AG04450 (cell line): ENCODE measurements at regions not wholly inside any gene's neighbourhood (a gene's known extent, or its start where the extent isn't known, plus 50 kb on each side); places are given as distances from the start of the nearest gene placed in this dataset.

Experiments
- CTCF ChIA-PET: fragments of 300-600, 350-600 bp; formaldehyde crosslinking; extraction: SDS; loops from one replicate; lab custom pipeline; 2022; ENCODE audit warnings: antibody characterized with exemption, inconsistent platforms; lab: Charles Lee
- POLR2A ChIA-PET: fragments of 350-600 bp; formaldehyde crosslinking; extraction: SDS; loops from one replicate; lab custom pipeline; 2021; ENCODE audit warnings: antibody characterized with exemption, inconsistent platforms; lab: Yijun Ruan, JAX
- DNase-seq: peaks from one replicate; pipeline ENCODE4 v3.0.0-alpha.2; 2011; ENCODE audit warnings: low read depth, low spot score
- H3K27ac ChIP-seq: one replicate; pipeline ENCODE4 v1.5.1; 2012; ENCODE audit warnings: low read depth, low read length, control low read depth
- H3K27me3 ChIP-seq: one replicate; pipeline ENCODE4 v1.6.0; 2012; ENCODE audit warnings: low read length; ENCODE audit not compliant: control insufficient read depth, insufficient read depth
- H3K4me3 ChIP-seq: 2 replicates; pipeline ENCODE4 v1.5.1; 2011; ENCODE audit warnings: mild to moderate bottlenecking, low read depth, low read length, control low read depth
- H3K9me3 ChIP-seq: 2 replicates; pipeline ENCODE4 v1.5.1; 2012; ENCODE audit warnings: low read length; ENCODE audit not compliant: control insufficient read depth, insufficient read depth
- TF ChIP-seq, protein P1 (sequence below): IDR thresholded peaks from 2 replicates; pipeline ENCODE4 v1.5.1; 2011; ENCODE audit warnings: low read depth, low read length, control low read depth, inconsistent platforms

DNA sequence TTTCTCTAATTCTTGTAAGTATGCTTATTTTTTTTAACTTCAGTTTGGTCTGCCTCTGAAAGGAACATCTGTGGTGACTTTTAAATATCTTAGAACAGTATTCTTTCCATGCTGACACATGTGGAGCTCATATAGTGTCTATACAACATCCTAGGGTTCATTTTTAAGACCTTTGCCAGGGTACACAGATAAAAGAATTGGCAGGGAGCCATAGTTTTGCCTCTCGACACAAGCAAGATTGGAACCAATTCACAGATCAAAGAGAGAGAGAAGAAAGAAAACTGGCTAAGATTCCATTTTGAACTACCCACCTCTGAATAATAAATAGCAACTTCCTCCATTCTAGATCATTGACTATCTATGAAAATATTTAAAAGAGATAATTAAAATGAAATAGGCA, 142.7 kb upstream of the ST6GAL2 start:
- POLR2A ChIA-PET = no interaction called here
- TF ChIP-seq, protein P1, sequence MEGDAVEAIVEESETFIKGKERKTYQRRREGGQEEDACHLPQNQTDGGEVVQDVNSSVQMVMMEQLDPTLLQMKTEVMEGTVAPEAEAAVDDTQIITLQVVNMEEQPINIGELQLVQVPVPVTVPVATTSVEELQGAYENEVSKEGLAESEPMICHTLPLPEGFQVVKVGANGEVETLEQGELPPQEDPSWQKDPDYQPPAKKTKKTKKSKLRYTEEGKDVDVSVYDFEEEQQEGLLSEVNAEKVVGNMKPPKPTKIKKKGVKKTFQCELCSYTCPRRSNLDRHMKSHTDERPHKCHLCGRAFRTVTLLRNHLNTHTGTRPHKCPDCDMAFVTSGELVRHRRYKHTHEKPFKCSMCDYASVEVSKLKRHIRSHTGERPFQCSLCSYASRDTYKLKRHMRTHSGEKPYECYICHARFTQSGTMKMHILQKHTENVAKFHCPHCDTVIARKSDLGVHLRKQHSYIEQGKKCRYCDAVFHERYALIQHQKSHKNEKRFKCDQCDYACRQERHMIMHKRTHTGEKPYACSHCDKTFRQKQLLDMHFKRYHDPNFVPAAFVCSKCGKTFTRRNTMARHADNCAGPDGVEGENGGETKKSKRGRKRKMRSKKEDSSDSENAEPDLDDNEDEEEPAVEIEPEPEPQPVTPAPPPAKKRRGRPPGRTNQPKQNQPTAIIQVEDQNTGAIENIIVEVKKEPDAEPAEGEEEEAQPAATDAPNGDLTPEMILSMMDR = no peak
- CTCF ChIA-PET = no interaction called here
- Histone ChIP-seq H3K9me3 (no peaks in the 10 kb centered on the region), H3K4me3 (no peak overlapping the region), H3K27me3 (no peaks in the 10 kb centered on the region), H3K27ac (no peak overlapping the region)
- DNase-seq = no peak

DNA sequence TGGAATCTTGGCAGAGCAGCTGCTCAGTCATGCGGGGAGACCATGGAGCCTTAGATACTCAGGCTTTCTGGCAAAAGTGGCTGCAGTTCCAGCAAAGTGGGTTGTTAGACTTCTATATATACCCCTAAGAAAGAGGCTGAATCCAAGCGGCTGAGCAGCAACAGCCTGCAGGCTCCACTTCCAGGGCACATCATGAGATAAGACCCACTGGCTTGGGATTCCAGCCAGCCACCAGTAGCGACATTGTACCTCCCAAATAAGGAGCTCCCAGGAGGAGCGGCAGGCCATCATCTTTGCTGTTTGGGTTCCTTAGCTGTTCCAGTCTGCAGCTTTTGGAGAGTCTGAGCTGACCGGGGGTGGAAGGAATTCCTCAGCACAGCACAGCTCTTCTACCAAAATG, 150.3 kb upstream of the ST6GAL2 start:
- CTCF ChIA-PET = no interaction called here
- Histone ChIP-seq H3K4me3 (no peak overlapping the region), H3K27me3 (no peaks in the 10 kb centered on the region), H3K9me3 (no peaks in the 10 kb centered on the region; the same call in 1 of the 2 replicates), H3K27ac (no peak overlapping the region)
- POLR2A ChIA-PET = no interaction called here
- no peak for DNase-seq
- TF ChIP-seq, protein P1 = no peak

DNA sequence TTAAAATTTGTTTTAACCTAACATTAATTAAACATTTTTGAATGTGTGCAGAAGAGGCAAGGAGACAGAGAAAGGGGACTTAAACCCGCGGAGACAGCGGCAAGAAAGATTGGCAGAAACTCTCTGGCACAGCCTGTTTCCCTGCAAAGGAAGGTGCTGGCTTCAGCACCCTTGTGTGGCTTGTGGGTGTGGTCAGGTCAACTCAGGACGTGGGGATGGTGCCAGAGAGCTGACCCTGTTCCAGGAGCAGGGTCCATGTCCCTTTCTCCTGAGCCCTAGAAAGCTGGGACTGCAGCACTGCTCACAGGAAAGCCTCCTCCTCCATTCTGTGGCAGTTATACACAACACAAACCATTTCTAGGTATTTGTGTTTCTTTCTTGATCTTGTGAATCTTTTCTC, 176.2 kb upstream of the ST6GAL2 start:
- Histone ChIP-seq H3K27me3 (peaks cover 5% of the 10 kb centered on the region), H3K27ac (no peak overlapping the region), H3K9me3 (no peaks in the 10 kb centered on the region), H3K4me3 (no peak overlapping the region)
- POLR2A ChIA-PET = no interaction called here
- CTCF ChIA-PET = no interaction called here
- TF ChIP-seq, protein P1 = no peak
- no peak for DNase-seq

DNA sequence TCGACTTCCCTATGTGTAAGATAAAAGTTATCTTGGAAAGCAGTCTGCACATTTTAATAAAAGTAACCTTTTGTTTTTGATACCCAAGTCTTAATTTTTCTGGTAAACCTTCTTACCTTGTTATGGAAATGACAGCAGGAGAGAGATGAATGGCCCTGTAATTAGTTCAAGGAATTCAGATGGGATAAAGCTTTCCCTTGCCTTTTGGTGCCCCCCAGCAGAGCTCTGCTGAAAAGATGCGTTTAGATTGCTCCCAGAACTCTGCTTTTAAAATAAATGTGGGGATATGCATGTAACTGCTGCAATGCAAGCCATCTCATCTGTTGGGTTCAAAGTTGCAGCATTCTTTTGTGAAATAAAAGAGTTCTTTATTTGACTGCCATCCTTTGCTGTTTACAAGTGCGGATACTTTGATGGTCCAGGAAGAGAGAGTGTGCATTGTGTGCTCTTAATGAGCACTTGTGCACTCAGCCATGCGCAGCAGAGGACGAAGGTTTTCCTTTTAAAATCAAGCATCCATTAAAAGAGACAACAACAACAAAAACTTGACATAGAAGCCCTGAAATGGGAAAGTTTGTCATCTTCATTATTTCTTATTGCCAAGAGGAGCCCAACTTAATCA, 176.7 kb upstream of the ST6GAL2 start:
- TF ChIP-seq, protein P1 = no peak
- CTCF ChIA-PET = no interaction called here
- no peak for DNase-seq
- no peak overlapping the region for H3K4me3 ChIP-seq
- no peak overlapping the region for H3K27ac ChIP-seq
- POLR2A ChIA-PET = no interaction called here
- no peaks in the 10 kb centered on the region for H3K9me3 ChIP-seq
- H3K27me3 ChIP-seq = peaks cover 5% of the 10 kb centered on the region

DNA sequence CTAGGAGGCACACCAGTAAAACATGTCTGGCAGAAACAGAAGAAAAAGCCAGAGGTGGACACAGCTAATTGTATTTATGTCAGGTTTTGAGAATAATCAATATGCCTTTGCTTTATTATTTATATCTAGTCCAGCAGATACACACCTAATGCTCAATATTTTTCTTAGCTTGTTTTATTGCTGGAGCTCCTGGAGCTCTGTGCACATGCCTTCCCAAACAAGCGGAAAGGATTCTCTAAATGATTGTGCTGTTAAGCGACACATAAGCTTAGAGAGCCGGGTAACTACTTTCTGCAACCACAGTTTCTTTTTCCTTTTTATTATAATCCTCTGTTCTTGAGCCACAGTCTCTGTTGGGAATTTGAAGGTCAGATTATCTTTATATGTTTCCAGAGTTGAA, 177.3 kb upstream of the ST6GAL2 start:
- DNase-seq = no peak
- no peak overlapping the region for H3K27ac ChIP-seq
- POLR2A ChIA-PET = no interaction called here
- no peaks in the 10 kb centered on the region for H3K9me3 ChIP-seq
- H3K27me3 ChIP-seq = peaks cover 5% of the 10 kb centered on the region
- no peak overlapping the region for H3K4me3 ChIP-seq
- CTCF ChIA-PET = no interaction called here
- TF ChIP-seq, protein P1 = no peak
